ENCODE measurements at regions not wholly inside any gene's neighbourhood (a gene's known extent, or its start where the extent isn't known, plus 50 kb on each side); places are given as distances from the start of the nearest gene placed in this dataset.

GRCh38 chr5:4665911-4666310, 474.2 kb upstream of the ADAMTS16 start:
- DNase-seq, result no peak

GRCh38 chr5:4674166-4674565, 466.0 kb upstream of the ADAMTS16 start:
- no peak for DNase-seq

DNA sequence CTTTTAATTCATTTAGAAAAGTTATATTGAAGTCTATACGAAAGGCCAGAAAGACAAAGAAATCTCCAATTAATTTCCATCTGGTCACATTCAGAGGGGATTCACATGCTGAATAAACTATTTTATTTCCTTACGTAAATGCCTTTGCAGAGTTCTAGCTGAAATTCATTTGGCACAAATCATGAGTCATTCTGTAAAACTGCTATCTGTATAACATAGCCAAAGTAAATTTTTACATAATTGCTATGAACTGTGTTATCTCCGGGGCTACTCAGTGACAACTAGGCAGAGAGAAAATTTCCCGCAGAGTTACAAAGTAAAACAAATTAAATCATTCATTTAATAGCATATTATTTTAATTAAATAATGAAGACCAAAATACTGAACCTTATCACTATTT, 463.2 kb upstream of the ADAMTS16 start:
- DNase-seq, result no peak

GRCh38 chr5:4684946-4685345, 455.2 kb upstream of the ADAMTS16 start:
- no peak for DNase-seq

GRCh38 chr5:4698596-4698995, 441.5 kb upstream of the ADAMTS16 start:
- DNase-seq, result no peak

DNA sequence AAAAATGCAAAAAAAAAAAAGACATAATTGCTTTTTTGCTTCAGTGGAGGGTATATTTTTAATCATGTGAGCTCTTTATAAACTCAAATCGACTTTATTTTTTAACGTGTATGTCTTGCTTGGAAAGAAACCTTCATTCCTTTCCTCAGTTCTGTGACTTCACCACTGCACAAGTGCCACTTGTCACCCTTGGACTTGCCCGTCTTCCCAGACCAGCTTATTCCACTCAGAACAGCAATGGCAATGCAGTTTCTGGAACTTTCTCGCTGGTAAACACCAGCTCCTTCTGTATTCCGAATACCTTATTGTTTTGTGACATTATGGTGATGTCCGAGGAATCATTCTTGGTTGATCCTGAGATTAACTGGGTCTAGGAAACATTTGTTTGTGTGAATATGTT, 440.5 kb upstream of the ADAMTS16 start:
- no peak for DNase-seq

DNA sequence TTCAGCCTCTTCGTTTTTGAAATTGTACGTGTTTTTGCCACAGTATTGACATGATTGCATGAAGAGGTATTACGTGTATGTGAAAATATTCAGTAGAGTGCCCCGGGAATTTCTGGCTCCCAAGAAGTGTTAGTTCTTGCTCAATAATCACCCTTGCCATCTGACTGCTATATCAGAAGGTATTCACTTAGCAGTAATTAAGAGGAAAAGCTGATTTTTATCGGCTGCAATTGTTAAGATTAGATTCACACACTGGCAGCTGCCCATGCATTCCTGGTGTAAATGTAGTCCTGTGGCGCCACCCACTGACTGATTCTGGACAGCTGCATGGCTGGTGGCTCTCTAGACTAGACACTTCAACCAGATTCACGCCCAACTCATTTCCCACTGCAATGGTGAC, 440.1 kb upstream of the ADAMTS16 start:
- peak; percentile 13 for DNase-seq

DNA sequence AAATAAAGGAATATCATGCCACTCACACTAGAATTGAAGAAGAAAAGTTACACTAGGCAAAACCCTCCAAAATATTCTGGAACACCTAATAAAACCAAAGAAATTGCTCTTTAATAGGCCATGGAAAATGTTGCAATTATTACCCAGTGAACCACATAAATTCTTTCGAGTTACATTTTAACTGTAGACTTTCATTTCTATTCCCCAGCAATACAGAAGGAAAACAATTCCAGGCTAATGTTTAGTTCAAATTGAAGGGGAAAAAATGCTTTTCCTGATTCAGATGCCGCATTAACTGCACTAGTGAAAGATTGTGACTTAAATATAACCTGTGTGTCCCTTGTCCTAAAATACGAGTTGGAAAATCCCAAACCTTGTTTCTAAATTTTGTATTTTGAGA, 439.3 kb upstream of the ADAMTS16 start:
- no peak for DNase-seq

DNA sequence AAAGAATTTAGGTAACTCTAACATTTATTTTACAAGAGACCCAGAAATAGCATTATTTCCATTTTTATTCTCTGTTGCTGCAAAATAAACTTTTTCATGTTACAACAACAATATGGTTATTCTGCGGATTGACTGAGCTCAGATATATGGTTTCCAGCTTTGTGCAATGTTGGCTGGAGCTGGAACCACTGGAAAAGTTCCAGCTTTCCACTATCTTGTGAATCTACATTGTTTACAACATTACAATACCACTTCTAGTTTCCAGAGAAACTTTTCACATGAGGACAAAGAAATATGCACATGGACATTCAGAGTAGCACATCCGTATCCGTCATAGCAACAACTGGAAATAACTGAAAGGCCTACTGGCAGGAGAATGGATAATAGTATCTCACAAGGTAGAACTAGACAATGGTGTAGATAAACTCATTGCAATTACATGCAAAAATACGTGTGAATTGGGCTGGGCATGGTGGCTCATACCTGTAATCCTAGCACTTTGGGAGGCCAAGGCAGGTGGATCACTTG, 436.1 kb upstream of the ADAMTS16 start:
- no peak for DNase-seq

DNA sequence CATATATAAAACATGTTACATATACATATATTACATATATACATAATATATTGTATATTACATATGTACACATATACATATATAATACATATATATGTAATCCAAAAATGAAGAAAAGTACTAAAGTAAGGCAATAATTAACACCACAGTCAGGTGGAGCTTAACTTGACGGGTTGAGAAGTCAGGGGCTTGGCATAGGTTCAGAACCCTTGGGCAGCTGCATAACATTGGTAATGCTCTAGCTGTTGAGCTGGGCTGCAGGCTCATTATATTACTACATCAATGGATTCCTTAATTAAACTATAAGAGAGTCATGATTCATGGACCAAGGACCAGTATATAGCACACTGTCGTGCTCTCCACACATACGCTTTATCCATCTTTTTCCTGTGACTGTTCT, 435.2 kb upstream of the ADAMTS16 start:
- no peak for DNase-seq

DNA sequence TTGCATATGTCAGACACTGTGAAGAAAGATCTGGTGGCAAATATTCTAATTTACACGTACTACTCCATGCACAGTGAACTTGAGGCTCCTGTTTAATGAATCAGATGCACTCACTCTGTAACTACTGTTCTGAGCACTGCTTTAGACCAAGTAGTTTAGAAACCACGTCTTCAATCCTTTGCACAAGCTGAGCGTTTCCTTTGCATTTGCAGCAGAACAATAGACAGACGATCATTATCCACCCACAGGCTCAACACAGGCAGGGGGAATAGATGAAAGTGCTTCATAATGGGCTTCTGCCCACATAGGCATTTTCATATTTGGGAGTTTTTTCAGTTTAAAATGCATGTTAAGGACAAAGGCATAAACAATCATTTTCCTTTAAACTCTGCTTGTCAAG, 423.3 kb upstream of the ADAMTS16 start:
- no peak for DNase-seq

GRCh38 chr5:4717446-4717845, 422.7 kb upstream of the ADAMTS16 start:
- DNase-seq, result no peak

DNA sequence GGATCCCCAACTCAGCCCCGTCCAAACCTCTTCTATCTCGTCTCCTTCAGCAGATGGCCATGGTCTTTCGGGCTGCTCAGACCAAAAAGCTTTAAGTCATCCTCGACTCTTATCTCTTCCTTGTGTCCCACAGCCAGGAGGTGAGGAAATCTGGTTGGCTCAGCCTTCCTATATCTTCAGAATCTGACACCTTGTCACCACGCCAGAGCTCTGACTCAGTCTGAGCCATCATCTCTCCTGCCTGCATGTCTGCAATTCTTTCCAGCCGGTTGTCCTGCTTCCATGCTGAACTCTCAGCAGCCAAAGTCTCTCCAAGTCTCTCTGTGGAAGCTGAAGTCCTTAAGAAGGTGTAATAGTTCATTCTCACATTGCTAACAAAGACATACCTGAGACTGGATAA, 419.3 kb upstream of the ADAMTS16 start:
- DNase-seq, result no peak

- DNase-seq, result no peak
Measured at GRCh38 chr5:4722886-4723285, 417.2 kb upstream of the ADAMTS16 start.

- no peak for DNase-seq
Measured at GRCh38 chr5:4725594-4725993, 414.5 kb upstream of the ADAMTS16 start.

DNA sequence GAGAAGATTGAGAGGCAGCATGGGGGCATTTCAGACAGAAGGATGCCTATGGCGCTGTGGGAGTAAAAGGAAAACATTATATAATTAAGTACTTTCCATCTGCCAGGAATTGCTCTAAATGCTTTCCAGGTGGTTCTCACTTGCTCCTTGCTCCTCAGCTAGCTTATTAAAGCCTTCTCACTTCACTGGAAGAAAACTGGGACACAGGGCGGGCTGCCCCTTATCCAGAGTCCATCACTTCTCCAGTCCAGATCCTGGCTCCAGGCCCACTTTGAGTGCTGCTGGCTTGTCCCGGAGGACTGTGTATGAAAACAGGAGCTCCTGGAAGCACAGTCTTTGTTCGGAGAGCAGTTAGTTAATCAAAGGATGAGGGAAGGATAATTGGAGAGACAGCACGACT, 409.9 kb upstream of the ADAMTS16 start:
- DNase-seq, result no peak

GRCh38 chr5:4734348-4734747, 405.8 kb upstream of the ADAMTS16 start:
- no peak for DNase-seq

DNA sequence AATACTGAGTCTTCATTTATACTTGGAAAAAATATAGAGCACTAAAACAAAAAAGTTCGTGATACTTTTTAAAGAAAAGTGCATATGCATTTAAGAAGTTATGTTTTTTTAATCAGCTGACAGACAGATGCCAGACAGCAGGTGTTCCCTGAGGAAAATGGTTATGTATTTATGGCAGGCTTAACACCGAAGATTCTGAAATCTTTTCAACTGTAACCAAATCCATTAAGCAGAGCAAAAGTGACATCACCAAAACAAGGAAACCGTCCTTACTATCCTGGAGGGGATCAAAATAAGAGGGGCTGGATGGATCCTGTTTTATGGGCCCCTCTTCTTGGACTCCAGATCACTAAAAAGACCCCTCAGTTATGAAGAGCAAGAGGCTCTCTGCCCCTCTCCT, 404.9 kb upstream of the ADAMTS16 start:
- DNase-seq, result no peak

- DNase-seq, result no peak
Measured at GRCh38 chr5:4737868-4738267, 402.3 kb upstream of the ADAMTS16 start.

- DNase-seq, result no peak
Measured at GRCh38 chr5:4738298-4738697, 401.8 kb upstream of the ADAMTS16 start.

DNA sequence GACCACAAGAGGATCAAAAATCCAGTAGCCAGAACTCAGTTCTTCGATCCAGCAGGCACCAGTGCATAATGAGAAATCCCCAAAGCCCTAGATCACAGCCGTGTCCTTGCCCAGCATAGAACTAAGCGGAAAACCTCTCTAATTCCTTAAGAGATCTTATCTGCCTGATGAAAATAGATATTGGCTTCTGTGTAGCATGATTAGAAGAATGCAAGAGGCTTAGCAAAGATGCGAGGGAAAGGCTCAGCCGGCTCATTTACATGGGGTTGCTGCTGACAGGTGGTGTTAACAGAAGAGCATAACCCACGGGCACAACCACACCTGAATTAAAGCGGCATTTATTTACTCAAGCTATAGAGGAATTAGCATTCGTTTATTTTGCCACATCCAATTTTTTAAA, 400.0 kb upstream of the ADAMTS16 start:
- no peak for DNase-seq

DNA sequence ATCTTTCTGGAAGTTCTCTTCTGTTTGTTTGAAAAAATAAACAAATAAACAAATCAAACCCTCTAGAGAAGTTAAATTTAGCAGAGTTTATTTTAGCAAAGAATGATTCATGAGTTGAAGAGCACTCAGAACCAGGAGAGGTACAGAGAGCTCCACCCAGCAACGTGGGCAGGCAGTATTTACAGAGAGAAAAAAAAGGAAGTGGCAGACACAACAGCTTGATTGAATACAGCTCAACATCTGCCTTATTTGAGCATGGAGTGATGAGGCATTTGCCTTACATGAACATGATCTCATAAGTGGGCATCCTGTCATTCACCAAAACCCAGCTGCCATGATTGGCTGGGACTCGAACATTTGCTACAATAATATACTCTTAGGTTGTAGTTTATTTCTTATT, 381.6 kb upstream of the ADAMTS16 start:
- DNase-seq, result no peak

GRCh38 chr5:4758996-4759395, 381.1 kb upstream of the ADAMTS16 start:
- no peak for DNase-seq

- no peak for DNase-seq
Measured at GRCh38 chr5:4762316-4762715, 377.8 kb upstream of the ADAMTS16 start.

GRCh38 chr5:4765411-4765810, 374.7 kb upstream of the ADAMTS16 start:
- DNase-seq, result no peak

GRCh38 chr5:4766101-4766500, 374.0 kb upstream of the ADAMTS16 start:
- no peak for DNase-seq
